Peyer's patch (tissue), 4 donors: ENCODE measurements at regions not wholly inside any gene's neighbourhood (a gene's known extent, or its start where the extent isn't known, plus 50 kb on each side); places are given as distances from the start of the nearest gene placed in this dataset.

Experiments
- DNase-seq, 3 donors: peaks; one replicate each; pipeline ENCODE4 v3.0.0-alpha.2; 2017 to 2019
- H3K27ac ChIP-seq, 4 donors: fragments of 200-600 bp; sonication (generic); one replicate each; pipeline ENCODE4 v1.5.1; 2016 to 2019
- H3K27me3 ChIP-seq, 2 donors: fragments of 200-600 bp; sonication (generic); one replicate each; pipeline ENCODE4 v1.5.1; 2019
- H3K36me3 ChIP-seq, 3 donors: fragments of 200-600 bp; sonication (generic); one replicate each; pipeline ENCODE4 v1.5.1; 2016 to 2019
- H3K4me1 ChIP-seq, 4 donors: fragments of 200-600 bp; sonication (generic); one replicate each; pipeline ENCODE4 v1.5.1; 2016 to 2019
- H3K4me3 ChIP-seq, 4 donors: fragments of 200-600 bp; sonication (generic); 1 replicate in 3 of 4; 2 replicates in 1 of 4; pipeline ENCODE4 v1.5.1; 2016 to 2019; ENCODE audit warnings: mild to moderate bottlenecking in 1 of 4
- H3K9me3 ChIP-seq, 4 donors: fragments of 200-600 bp; sonication (generic); one replicate each; pipeline ENCODE4 v1.5.1; 2016 to 2019; ENCODE audit warnings: mild to moderate bottlenecking in 1 of 4
- CTCF ChIP-seq, 6 experiments: fragments of 450-650 bp in 4 of 6; fragments of 200-600 bp in 2 of 6; sonication (generic) in 1 of 6; IDR thresholded peaks; one replicate each; pipeline ENCODE4 v1.5.1; 2017 to 2019; ENCODE audit warnings: antibody characterized with exemption in 6 of 6, mild to moderate bottlenecking in 3 of 6, moderate library complexity in 1 of 6
- POLR2A ChIP-seq, 2 donors: fragments of 450-650 bp; IDR thresholded peaks; one replicate each; pipeline ENCODE4 v1.5.1; 2017; ENCODE audit warnings: antibody characterized with exemption in 2 of 2, mild to moderate bottlenecking in 2 of 2, moderate library complexity in 2 of 2

GRCh38 chr6:23036406-23036983 lies 467.1 kb downstream of the HDGFL1 start:
- DNase-seq: no peak
- H3K27me3 ChIP-seq: no peaks in the 10 kb centered on the region
- H3K4me3 ChIP-seq: no peak overlapping the region
- H3K4me1 ChIP-seq: no peaks in the 10 kb centered on the region
- no peak overlapping the region for H3K27ac ChIP-seq
- TF ChIP-seq CTCF (IDR thresholded peaks at IDR 0.05) (no peak), POLR2A (IDR thresholded peaks at IDR 0.05) (no peak)
- H3K9me3 ChIP-seq: no peaks in the 10 kb centered on the region
- H3K36me3 ChIP-seq: no peaks in the 10 kb centered on the region

DNA sequence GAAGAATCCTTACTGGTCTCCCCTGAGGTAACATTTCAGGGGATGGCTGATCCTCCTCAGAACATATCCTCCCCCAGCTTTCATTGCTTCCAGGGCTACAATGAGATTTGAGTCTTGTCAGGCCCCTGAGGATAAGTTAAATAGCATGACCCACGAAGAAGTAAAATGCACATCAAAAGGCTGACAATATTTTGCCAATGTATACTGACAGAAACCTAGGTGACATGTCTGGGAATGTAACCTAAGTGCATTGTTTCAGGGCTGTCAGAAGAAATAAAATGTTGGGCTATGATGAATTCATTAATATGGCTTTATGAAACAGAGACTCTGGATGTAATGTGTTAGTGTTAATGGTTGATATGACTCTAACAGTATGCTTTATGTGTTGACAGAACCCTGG lies 471.5 kb downstream of the HDGFL1 start:
- no peaks in the 10 kb centered on the region for H3K9me3 ChIP-seq
- TF ChIP-seq POLR2A (IDR thresholded peaks at IDR 0.05) (no peak), CTCF (IDR thresholded peaks at IDR 0.05) (no peak)

GRCh38 chr6:23045280-23045679 lies 475.9 kb downstream of the HDGFL1 start:
- Histone ChIP-seq H3K27ac (no peak overlapping the region), H3K4me1 (no peaks in the 10 kb centered on the region), H3K36me3 (no peaks in the 10 kb centered on the region), H3K27me3 (no peaks in the 10 kb centered on the region), H3K4me3 (no peak overlapping the region), H3K9me3 (no peaks in the 10 kb centered on the region)
- no peak for DNase-seq
- TF ChIP-seq CTCF (IDR thresholded peaks at IDR 0.05) (no peak), POLR2A (IDR thresholded peaks at IDR 0.05) (no peak)

More for the DNA sequence above, 471.5 kb downstream of the HDGFL1 start:
- Histone ChIP-seq H3K27ac (no peak overlapping the region), H3K36me3 (no peaks in the 10 kb centered on the region), H3K4me3 (no peak overlapping the region), H3K27me3 (no peaks in the 10 kb centered on the region), H3K4me1 (no peaks in the 10 kb centered on the region)
- no peak for DNase-seq

- TF ChIP-seq CTCF (IDR thresholded peaks at IDR 0.05) (no peak), POLR2A (IDR thresholded peaks at IDR 0.05) (no peak)
- H3K36me3 ChIP-seq: no peaks in the 10 kb centered on the region
- no peaks in the 10 kb centered on the region for H3K9me3 ChIP-seq
- no peaks in the 10 kb centered on the region for H3K4me1 ChIP-seq
- H3K4me3 ChIP-seq: no peak overlapping the region
- H3K27me3 ChIP-seq: no peaks in the 10 kb centered on the region
- H3K27ac ChIP-seq: no peak overlapping the region
- no peak for DNase-seq
Observed at GRCh38 chr6:23055523-23055922, 486.2 kb downstream of the HDGFL1 start.

GRCh38 chr6:23073821-23074220 lies 504.5 kb downstream of the HDGFL1 start:
- H3K4me1 ChIP-seq: no peaks in the 10 kb centered on the region
- no peaks in the 10 kb centered on the region for H3K9me3 ChIP-seq
- H3K36me3 ChIP-seq: no peaks in the 10 kb centered on the region
- no peak for DNase-seq
- no peak for TF ChIP-seq POLR2A (IDR thresholded peaks at IDR 0.05)
- no peak for TF ChIP-seq CTCF (IDR thresholded peaks at IDR 0.05)
- no peak overlapping the region for H3K4me3 ChIP-seq
- H3K27ac ChIP-seq: no peak overlapping the region
- no peaks in the 10 kb centered on the region for H3K27me3 ChIP-seq

GRCh38 chr6:23077772-23078171 lies 508.4 kb downstream of the HDGFL1 start:
- H3K27me3 ChIP-seq: no peaks in the 10 kb centered on the region
- H3K9me3 ChIP-seq: no peaks in the 10 kb centered on the region
- H3K4me3 ChIP-seq: no peak overlapping the region
- TF ChIP-seq CTCF (IDR thresholded peaks at IDR 0.05): no peak
- no peak overlapping the region for H3K27ac ChIP-seq
- H3K4me1 ChIP-seq: no peaks in the 10 kb centered on the region
- no peak for DNase-seq
- no peaks in the 10 kb centered on the region for H3K36me3 ChIP-seq
